Naive thymus-derived CD8-positive, alpha-beta T cell (primary cell): ENCODE measurements at regions not wholly inside any gene's neighbourhood (a gene's known extent, or its start where the extent isn't known, plus 50 kb on each side); places are given as distances from the start of the nearest gene placed in this dataset.

Experiments used
- ATAC-seq, 2 donors: fragments of 150-1000 bp; cut with Tn5 transposase in 1 of 2; sonication (Bioruptor Pico), chemical (Tn5 transposase) in 1 of 2; 1 replicate in 1 of 2; 2 replicates in 1 of 2; pipeline ENCODE4 v1.10.0; 2021; ENCODE audit warnings: mild to moderate bottlenecking in 2 of 2, moderate library complexity in 2 of 2
- POLR2A ChIA-PET: fragments of 350-600 bp; sonication (Branson Sonifier 250); formaldehyde crosslinking; loops from one replicate; lab custom pipeline; 2021; ENCODE audit warnings: antibody characterized with exemption; lab: Charles Lee
- DNase-seq, 10 donors: peaks; one replicate each; pipeline versions ENCODE4 v3.0.0 to v3.0.0-alpha.2; 2020 to 2022
- H3K27ac Mint-ChIP-seq, 10 donors: one replicate each; pipeline ENCODE4 v1.8.0; 2020 to 2022; ENCODE audit warnings: mild to moderate bottlenecking in 10 of 10, mixed read lengths in 10 of 10, moderate library complexity in 4 of 10, inconsistent platforms in 1 of 10
- H3K27me3 Mint-ChIP-seq, 5 donors: one replicate each; pipeline ENCODE4 v1.8.0; 2021 to 2022; ENCODE audit warnings: mixed read lengths in 5 of 5
- H3K36me3 Mint-ChIP-seq, 3 donors: one replicate each; pipeline ENCODE4 v1.8.0; 2020 to 2022; ENCODE audit warnings: mixed read lengths in 3 of 3, mild to moderate bottlenecking in 2 of 3, inconsistent platforms in 1 of 3
- H3K4me1 Mint-ChIP-seq, 4 donors: one replicate each; pipeline ENCODE4 v1.8.0; 2021 to 2022; ENCODE audit warnings: mixed read lengths in 4 of 4
- H3K4me3 Mint-ChIP-seq, 10 donors: one replicate each; pipeline ENCODE4 v1.8.0; 2020 to 2022; ENCODE audit warnings: mild to moderate bottlenecking in 10 of 10, mixed read lengths in 10 of 10, moderate library complexity in 6 of 10, inconsistent platforms in 1 of 10
- H3K9me3 Mint-ChIP-seq, 9 donors: one replicate each; pipeline ENCODE4 v1.8.0; 2020 to 2022; ENCODE audit warnings: mixed read lengths in 9 of 9, mild to moderate bottlenecking in 3 of 9, inconsistent platforms in 1 of 9, moderate library complexity in 1 of 9

- Mint-ChIP-seq H3K36me3 (no peaks in the 10 kb centered on the region), H3K4me1 (peaks cover 10 to 12% (median 11%) of the 10 kb centered on the region in 4 donors), H3K27me3 (no peaks in the 10 kb centered on the region), H3K9me3 (no peaks in the 10 kb centered on the region), H3K4me3 (peak overlapping the region in 1 of 10 donors; percentile 15), H3K27ac (peak overlapping the region in 2 of 10 donors; percentile 57 to 60)
- POLR2A ChIA-PET: no interaction called here
- ATAC-seq (no peak), DNase-seq (no peak)
These were observed 404.3 kb downstream of the BCL11B start for GRCh38 chr14:98867726-98868125.

GRCh38 chr14:98868866-98869265, 403.1 kb downstream of the BCL11B start:
- POLR2A ChIA-PET: no interaction called here
- peaks cover 10 to 18% (median 16%) of the 10 kb centered on the region in 4 donors for H3K4me1 Mint-ChIP-seq
- no peak overlapping the region for H3K27ac Mint-ChIP-seq
- ATAC-seq (no peak), DNase-seq (no peak)
- no peaks in the 10 kb centered on the region for H3K36me3 Mint-ChIP-seq
- H3K9me3 Mint-ChIP-seq: no peaks in the 10 kb centered on the region
- no peak overlapping the region for H3K4me3 Mint-ChIP-seq
- no peaks in the 10 kb centered on the region for H3K27me3 Mint-ChIP-seq

GRCh38 chr14:98871796-98872195, 400.2 kb downstream of the BCL11B start:
- Mint-ChIP-seq H3K4me1 (peaks cover 10 to 22% (median 17%) of the 10 kb centered on the region in 4 donors), H3K9me3 (peaks cover 0 to under 1% (median 0%) of the 10 kb centered on the region in 9 donors), H3K36me3 (peaks cover 0 to 6% (median 3%) of the 10 kb centered on the region in 3 donors), H3K27me3 (no peaks in the 10 kb centered on the region), H3K4me3 (no peak overlapping the region), H3K27ac (peak overlapping the region in 3 of 10 donors; percentile 22 to 85 (median 81))
- ATAC-seq: no peak
- POLR2A ChIA-PET: no interaction called here
- DNase-seq: no peak

- peaks cover 0 to 17% (median 11%) of the 10 kb centered on the region in 3 donors for H3K36me3 Mint-ChIP-seq
- POLR2A ChIA-PET: interaction anchor here (0.6 kb wide), 1 partner anchor 41 kb away, joined by 5 read pairs; no protein-coding TSS in a partner anchor
- no peak for DNase-seq
- no peak overlapping the region for H3K4me3 Mint-ChIP-seq
- H3K9me3 Mint-ChIP-seq: peaks cover 0 to 30% (median 14%) of the 10 kb centered on the region in 9 donors
- no peak overlapping the region for H3K27ac Mint-ChIP-seq
- ATAC-seq: no peak
- no peaks in the 10 kb centered on the region for H3K27me3 Mint-ChIP-seq
- peaks cover 0 to 18% (median 6%) of the 10 kb centered on the region in 4 donors for H3K4me1 Mint-ChIP-seq
These were observed 394.9 kb downstream of the BCL11B start for GRCh38 chr14:98877065-98877464.

GRCh38 chr14:98878282-98878681, 393.7 kb downstream of the BCL11B start:
- DNase-seq: no peak
- ATAC-seq: no peak
- H3K4me3 Mint-ChIP-seq: no peak overlapping the region
- peaks cover 0 to 30% (median 14%) of the 10 kb centered on the region in 9 donors for H3K9me3 Mint-ChIP-seq
- no peaks in the 10 kb centered on the region for H3K27me3 Mint-ChIP-seq
- H3K36me3 Mint-ChIP-seq: peaks cover 0 to 17% (median 11%) of the 10 kb centered on the region in 3 donors
- H3K4me1 Mint-ChIP-seq: peaks cover 0 to 17% (median 4%) of the 10 kb centered on the region in 4 donors
- POLR2A ChIA-PET: no interaction called here
- no peak overlapping the region for H3K27ac Mint-ChIP-seq

- H3K4me1 Mint-ChIP-seq: peaks cover 8 to 22% (median 16%) of the 10 kb centered on the region in 4 donors
- peaks cover 0 to 4% (median 0%) of the 10 kb centered on the region in 9 donors for H3K9me3 Mint-ChIP-seq
- ATAC-seq (no peak), DNase-seq (no peak)
- POLR2A ChIA-PET: no interaction called here
- H3K27me3 Mint-ChIP-seq: no peaks in the 10 kb centered on the region
- H3K4me3 Mint-ChIP-seq: no peak overlapping the region
- H3K27ac Mint-ChIP-seq: peak overlapping the region in 1 of 10 donors; percentile 41
- no peaks in the 10 kb centered on the region for H3K36me3 Mint-ChIP-seq
These were observed 385.0 kb downstream of the BCL11B start for GRCh38 chr14:98886982-98887381.

- peaks cover 8 to 22% (median 16%) of the 10 kb centered on the region in 4 donors for H3K4me1 Mint-ChIP-seq
- H3K27me3 Mint-ChIP-seq: no peaks in the 10 kb centered on the region
- ATAC-seq: no peak
- peaks cover 0 to 4% (median 0%) of the 10 kb centered on the region in 9 donors for H3K9me3 Mint-ChIP-seq
- no peaks in the 10 kb centered on the region for H3K36me3 Mint-ChIP-seq
- peak overlapping the region in 2 of 10 donors; percentile 49 to 82 for H3K27ac Mint-ChIP-seq
- no peak for DNase-seq
- POLR2A ChIA-PET: no interaction called here
- no peak overlapping the region for H3K4me3 Mint-ChIP-seq
These were observed 383.7 kb downstream of the BCL11B start for GRCh38 chr14:98888281-98888680.

- DNase-seq: no peak
- H3K27me3 Mint-ChIP-seq: no peaks in the 10 kb centered on the region
- ATAC-seq: no peak
- peaks cover 0 to 4% (median 0%) of the 10 kb centered on the region in 9 donors for H3K9me3 Mint-ChIP-seq
- H3K27ac Mint-ChIP-seq: peak overlapping the region in 3 of 10 donors; percentile 30 to 82 (median 82)
- POLR2A ChIA-PET: no interaction called here
- H3K4me3 Mint-ChIP-seq: no peak overlapping the region
- H3K4me1 Mint-ChIP-seq: peaks cover 8 to 22% (median 15%) of the 10 kb centered on the region in 4 donors
- H3K36me3 Mint-ChIP-seq: no peaks in the 10 kb centered on the region
These were observed 382.8 kb downstream of the BCL11B start for GRCh38 chr14:98888927-98889835.

GRCh38 chr14:98889836-98890185, 382.2 kb downstream of the BCL11B start:
- DNase-seq: no peak
- no peak overlapping the region for H3K4me3 Mint-ChIP-seq
- POLR2A ChIA-PET: no interaction called here

GRCh38 chr14:98890556-98891340, 381.2 kb downstream of the BCL11B start:
- H3K9me3 Mint-ChIP-seq: no peaks in the 10 kb centered on the region
- no peaks in the 10 kb centered on the region for H3K36me3 Mint-ChIP-seq
- POLR2A ChIA-PET: no interaction called here
- no peak for DNase-seq
- peaks cover 8 to 18% (median 14%) of the 10 kb centered on the region in 4 donors for H3K4me1 Mint-ChIP-seq
- no peaks in the 10 kb centered on the region for H3K27me3 Mint-ChIP-seq
- H3K4me3 Mint-ChIP-seq: no peak overlapping the region
- no peak overlapping the region for H3K27ac Mint-ChIP-seq
- no peak for ATAC-seq

More at GRCh38 chr14:98889836-98890185, 382.2 kb downstream of the BCL11B start:
- peak overlapping the region in 1 of 10 donors; percentile 82 for H3K27ac Mint-ChIP-seq
- ATAC-seq: no peak
- no peaks in the 10 kb centered on the region for H3K36me3 Mint-ChIP-seq
- H3K4me1 Mint-ChIP-seq: peaks cover 8 to 22% (median 15%) of the 10 kb centered on the region in 4 donors
- H3K9me3 Mint-ChIP-seq: peaks cover 0 to 4% (median 0%) of the 10 kb centered on the region in 9 donors
- no peaks in the 10 kb centered on the region for H3K27me3 Mint-ChIP-seq

GRCh38 chr14:98893675-98894074, 378.3 kb downstream of the BCL11B start:
- Mint-ChIP-seq H3K4me3 (no peak overlapping the region), H3K27ac (peak overlapping the region in 1 of 10 donors; percentile 6), H3K27me3 (no peaks in the 10 kb centered on the region), H3K4me1 (peaks cover 5 to 11% (median 8%) of the 10 kb centered on the region in 4 donors), H3K9me3 (peaks cover 0 to 5% (median 0%) of the 10 kb centered on the region in 9 donors), H3K36me3 (no peaks in the 10 kb centered on the region)
- POLR2A ChIA-PET: interaction anchor here (0.6 to 0.9 kb wide), 3 partner anchors 12 to 1343 kb away, joined by 3 to 5 read pairs (median 3); no protein-coding TSS in a partner anchor
- ATAC-seq (no peak), DNase-seq (no peak)

GRCh38 chr14:98894600-98894999, 377.4 kb downstream of the BCL11B start:
- no peak overlapping the region for H3K27ac Mint-ChIP-seq
- ATAC-seq: no peak
- POLR2A ChIA-PET: interaction anchor here (0.6 to 0.8 kb wide), 2 partner anchors 13 to 18 kb away, joined by 3 to 5 read pairs; no protein-coding TSS in a partner anchor

More at GRCh38 chr14:98894600-98894999, 377.4 kb downstream of the BCL11B start:
- H3K36me3 Mint-ChIP-seq: no peaks in the 10 kb centered on the region
- no peaks in the 10 kb centered on the region for H3K27me3 Mint-ChIP-seq
- peaks cover 0 to 5% (median 0%) of the 10 kb centered on the region in 9 donors for H3K9me3 Mint-ChIP-seq
- DNase-seq: no peak
- no peak overlapping the region for H3K4me3 Mint-ChIP-seq
- H3K4me1 Mint-ChIP-seq: peaks cover 0 to 2% (median under 1%) of the 10 kb centered on the region in 4 donors
